ENCODE measurements at regions not wholly inside any gene's neighbourhood (a gene's known extent, or its start where the extent isn't known, plus 50 kb on each side); places are given as distances from the start of the nearest gene placed in this dataset.

GRCh38 chr2:103430191-103430590 lies 668.4 kb downstream of the TMEM182 start:
- H3K4me1 Mint-ChIP-seq (ENCODE audit: unreplicated experiment), result no peaks in the 10 kb centered on the region
- H3K4me3 Mint-ChIP-seq (ENCODE audit: unreplicated experiment), result no peak overlapping the region
- H3K27me3 Mint-ChIP-seq (ENCODE audit: unreplicated experiment), result peaks cover 1% of the 10 kb centered on the region
- no peak for TF ChIP-seq CTCF (IDR thresholded peaks at IDR 0.05; ENCODE audit: unreplicated experiment)
- DNase-seq (ENCODE audit: low spot score), result no peak
- no peaks in the 10 kb centered on the region for H3K9me3 Mint-ChIP-seq (ENCODE audit: unreplicated experiment)
- no peak overlapping the region for H3K27ac Mint-ChIP-seq (ENCODE audit: unreplicated experiment)
- no peaks in the 10 kb centered on the region for H3K36me3 Mint-ChIP-seq (ENCODE audit: low read depth, unreplicated experiment)

GRCh38 chr2:103435010-103435409 lies 673.2 kb downstream of the TMEM182 start:
- H3K27me3 Mint-ChIP-seq (ENCODE audit: unreplicated experiment), result no peaks in the 10 kb centered on the region
- no peak for TF ChIP-seq CTCF (IDR thresholded peaks at IDR 0.05; ENCODE audit: unreplicated experiment)
- no peak overlapping the region for H3K4me3 Mint-ChIP-seq (ENCODE audit: unreplicated experiment)
- H3K36me3 Mint-ChIP-seq (ENCODE audit: low read depth, unreplicated experiment), result no peaks in the 10 kb centered on the region
- no peak for DNase-seq (ENCODE audit: low spot score)
- H3K27ac Mint-ChIP-seq (ENCODE audit: unreplicated experiment), result no peak overlapping the region
- H3K9me3 Mint-ChIP-seq (ENCODE audit: unreplicated experiment), result no peaks in the 10 kb centered on the region
- H3K4me1 Mint-ChIP-seq (ENCODE audit: unreplicated experiment), result no peaks in the 10 kb centered on the region

GRCh38 chr2:103437161-103437560 lies 675.3 kb downstream of the TMEM182 start:
- no peaks in the 10 kb centered on the region for H3K27me3 Mint-ChIP-seq (ENCODE audit: unreplicated experiment)
- no peak for DNase-seq (ENCODE audit: low spot score)
- TF ChIP-seq CTCF (IDR thresholded peaks at IDR 0.05; ENCODE audit: unreplicated experiment), result no peak
- H3K27ac Mint-ChIP-seq (ENCODE audit: unreplicated experiment), result no peak overlapping the region
- H3K36me3 Mint-ChIP-seq (ENCODE audit: low read depth, unreplicated experiment), result no peaks in the 10 kb centered on the region
- H3K9me3 Mint-ChIP-seq (ENCODE audit: unreplicated experiment), result no peaks in the 10 kb centered on the region
- no peaks in the 10 kb centered on the region for H3K4me1 Mint-ChIP-seq (ENCODE audit: unreplicated experiment)
- no peak overlapping the region for H3K4me3 Mint-ChIP-seq (ENCODE audit: unreplicated experiment)

- Mint-ChIP-seq H3K4me3 (ENCODE audit: unreplicated experiment) (no peak overlapping the region), H3K27me3 (ENCODE audit: unreplicated experiment) (no peaks in the 10 kb centered on the region), H3K27ac (ENCODE audit: unreplicated experiment) (no peak overlapping the region), H3K4me1 (ENCODE audit: unreplicated experiment) (peaks cover 6% of the 10 kb centered on the region), H3K9me3 (ENCODE audit: unreplicated experiment) (no peaks in the 10 kb centered on the region), H3K36me3 (ENCODE audit: low read depth, unreplicated experiment) (no peaks in the 10 kb centered on the region)
- no peak for DNase-seq (ENCODE audit: low spot score)
- no peak for TF ChIP-seq CTCF (IDR thresholded peaks at IDR 0.05; ENCODE audit: unreplicated experiment)
Measured at GRCh38 chr2:103445347-103445746, 683.5 kb downstream of the TMEM182 start.

GRCh38 chr2:103448495-103448894 lies 686.7 kb downstream of the TMEM182 start:
- Mint-ChIP-seq H3K27ac (ENCODE audit: unreplicated experiment) (no peak overlapping the region), H3K4me1 (ENCODE audit: unreplicated experiment) (no peaks in the 10 kb centered on the region), H3K9me3 (ENCODE audit: unreplicated experiment) (no peaks in the 10 kb centered on the region), H3K27me3 (ENCODE audit: unreplicated experiment) (peaks cover 1% of the 10 kb centered on the region), H3K4me3 (ENCODE audit: unreplicated experiment) (no peak overlapping the region), H3K36me3 (ENCODE audit: low read depth, unreplicated experiment) (no peaks in the 10 kb centered on the region)
- TF ChIP-seq CTCF (IDR thresholded peaks at IDR 0.05; ENCODE audit: unreplicated experiment), result no peak
- DNase-seq (ENCODE audit: low spot score), result no peak
